Prostate gland (tissue), 2 donors: ENCODE measurements at regions not wholly inside any gene's neighbourhood (a gene's known extent, or its start where the extent isn't known, plus 50 kb on each side); places are given as distances from the start of the nearest gene placed in this dataset.

Source experiments
- POLR2A ChIP-seq: fragments of 450-650 bp; IDR thresholded peaks from one replicate; pipeline ENCODE4 v1.6.1; 2016; ENCODE audit warnings: antibody characterized with exemption, mild to moderate bottlenecking
- POLR2AphosphoS5 ChIP-seq: sonication (generic); formaldehyde crosslinking; IDR thresholded peaks from one replicate; pipeline ENCODE4 v1.6.1; 2017; ENCODE audit warnings: antibody characterized with exemption
- TF ChIP-seq, protein P1 (sequence below), 4 experiments: fragments of 200-600 bp in 2 of 4; fragments of 450-650 bp in 2 of 4; sonication (generic) in 2 of 4; IDR thresholded peaks; 1 replicate in 3 of 4; 2 replicates in 1 of 4; pipeline ENCODE4 v1.5.1; 2016 to 2019; ENCODE audit warnings: antibody characterized with exemption in 4 of 4, mild to moderate bottlenecking in 2 of 4, moderate library complexity in 2 of 4

DNA sequence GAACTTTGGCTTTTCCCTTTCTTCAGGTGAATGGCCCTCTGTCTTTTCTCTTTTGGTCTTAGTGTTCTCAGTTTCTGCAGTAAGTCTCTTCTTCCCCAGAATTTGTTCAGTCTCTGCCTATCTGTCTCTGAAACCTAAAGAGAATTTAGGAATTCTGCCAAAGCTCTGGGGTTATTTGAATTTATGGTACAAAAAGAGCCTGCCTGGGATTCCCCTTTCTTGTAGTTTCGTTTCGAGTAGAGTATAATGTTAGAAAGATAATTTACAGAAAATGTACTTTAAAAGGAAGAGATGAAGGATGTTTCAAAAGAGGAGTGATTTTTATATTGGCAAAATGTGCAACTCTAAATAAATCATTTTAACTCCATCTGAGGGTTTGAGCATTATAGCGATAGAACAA lies 247.4 kb upstream of the SATB1 start:
- TF ChIP-seq, protein P1, sequence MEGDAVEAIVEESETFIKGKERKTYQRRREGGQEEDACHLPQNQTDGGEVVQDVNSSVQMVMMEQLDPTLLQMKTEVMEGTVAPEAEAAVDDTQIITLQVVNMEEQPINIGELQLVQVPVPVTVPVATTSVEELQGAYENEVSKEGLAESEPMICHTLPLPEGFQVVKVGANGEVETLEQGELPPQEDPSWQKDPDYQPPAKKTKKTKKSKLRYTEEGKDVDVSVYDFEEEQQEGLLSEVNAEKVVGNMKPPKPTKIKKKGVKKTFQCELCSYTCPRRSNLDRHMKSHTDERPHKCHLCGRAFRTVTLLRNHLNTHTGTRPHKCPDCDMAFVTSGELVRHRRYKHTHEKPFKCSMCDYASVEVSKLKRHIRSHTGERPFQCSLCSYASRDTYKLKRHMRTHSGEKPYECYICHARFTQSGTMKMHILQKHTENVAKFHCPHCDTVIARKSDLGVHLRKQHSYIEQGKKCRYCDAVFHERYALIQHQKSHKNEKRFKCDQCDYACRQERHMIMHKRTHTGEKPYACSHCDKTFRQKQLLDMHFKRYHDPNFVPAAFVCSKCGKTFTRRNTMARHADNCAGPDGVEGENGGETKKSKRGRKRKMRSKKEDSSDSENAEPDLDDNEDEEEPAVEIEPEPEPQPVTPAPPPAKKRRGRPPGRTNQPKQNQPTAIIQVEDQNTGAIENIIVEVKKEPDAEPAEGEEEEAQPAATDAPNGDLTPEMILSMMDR (IDR thresholded peaks at IDR 0.05), result no peak
- TF ChIP-seq POLR2A, result no peak
- TF ChIP-seq POLR2AphosphoS5, result no peak
